ENCODE measurements at regions not wholly inside any gene's neighbourhood (a gene's known extent, or its start where the extent isn't known, plus 50 kb on each side); places are given as distances from the start of the nearest gene placed in this dataset.

GRCh38 chr4:141580523-141580922 is 55.9 kb upstream of the IL15 start:
- TF ChIP-seq CTCF (IDR thresholded peaks at IDR 0.05) (no peak), POLR2A (IDR thresholded peaks at IDR 0.05) (no peak)
